ENCODE measurements at regions not wholly inside any gene's neighbourhood (a gene's known extent, or its start where the extent isn't known, plus 50 kb on each side); places are given as distances from the start of the nearest gene placed in this dataset.
"Not testable (repeated sequence)": the region's sequence is repeated elsewhere in the genome, so short reads cannot be mapped to it uniquely, and the experiment has no call there.

DNA sequence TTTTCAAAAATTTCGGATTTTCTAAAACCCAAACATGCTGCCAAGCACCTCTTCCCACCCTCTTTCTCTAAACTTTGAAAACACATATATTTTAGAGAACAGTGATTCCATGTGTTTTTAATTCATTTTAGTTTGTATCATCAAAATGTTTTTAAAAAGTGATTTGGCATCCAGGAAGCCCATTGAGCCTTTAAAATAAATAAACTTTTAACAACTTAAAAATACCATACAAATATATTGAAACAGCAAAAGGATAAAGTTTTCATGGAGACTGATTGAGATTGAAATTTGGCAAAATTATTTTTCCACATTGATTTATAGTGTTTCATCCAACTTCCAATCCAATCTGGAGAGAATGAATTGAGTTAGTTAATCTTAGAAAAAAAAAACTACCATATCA is 374.7 kb downstream of the CD109 start:
- no peak for DNase-seq

DNA sequence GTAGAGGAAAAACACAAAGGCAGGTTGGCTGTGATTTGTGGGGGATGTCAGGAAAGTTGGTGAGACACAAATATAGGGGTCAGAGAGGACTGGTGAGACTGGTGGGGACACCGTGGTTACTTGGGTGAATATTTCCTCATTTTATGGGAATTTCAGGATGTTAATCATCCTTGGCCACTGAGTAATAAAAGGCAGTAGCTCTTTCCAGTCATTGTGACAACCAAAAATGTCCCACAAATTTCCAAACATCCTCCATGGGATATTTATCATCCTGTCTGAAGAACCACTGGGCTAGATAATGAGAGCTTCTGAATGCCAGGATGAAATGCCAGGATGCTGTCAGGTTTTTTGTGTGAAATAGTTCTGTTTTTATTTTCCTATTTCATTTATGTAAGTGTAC is 374.1 kb downstream of the CD109 start:
- peak; percentile 2 to 36 (median 16) for DNase-seq

DNA sequence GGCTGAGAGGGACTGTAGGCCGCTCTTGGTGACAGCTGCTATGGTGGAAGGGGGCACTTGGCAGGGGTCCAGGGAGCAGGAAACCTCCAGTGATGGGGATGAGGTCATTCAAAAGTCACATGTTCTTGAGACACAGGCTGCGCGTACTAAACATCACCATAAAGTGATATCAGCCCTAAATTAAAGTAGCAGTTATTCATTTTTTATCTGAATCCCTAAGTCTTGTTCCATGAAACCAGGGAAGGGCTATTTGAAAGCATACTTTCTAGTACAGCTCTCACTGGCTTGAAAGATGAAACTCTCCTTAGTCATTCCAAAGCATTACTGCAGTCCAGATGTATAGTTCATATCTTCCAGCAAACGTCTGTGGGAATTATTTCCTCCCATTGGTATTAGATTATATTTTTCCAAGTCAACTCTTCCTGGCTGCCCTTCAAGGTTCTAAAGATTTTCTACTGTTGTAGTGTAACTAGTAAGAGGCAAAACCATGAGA is 373.1 kb downstream of the CD109 start:
- DNase-seq = no peak

DNA sequence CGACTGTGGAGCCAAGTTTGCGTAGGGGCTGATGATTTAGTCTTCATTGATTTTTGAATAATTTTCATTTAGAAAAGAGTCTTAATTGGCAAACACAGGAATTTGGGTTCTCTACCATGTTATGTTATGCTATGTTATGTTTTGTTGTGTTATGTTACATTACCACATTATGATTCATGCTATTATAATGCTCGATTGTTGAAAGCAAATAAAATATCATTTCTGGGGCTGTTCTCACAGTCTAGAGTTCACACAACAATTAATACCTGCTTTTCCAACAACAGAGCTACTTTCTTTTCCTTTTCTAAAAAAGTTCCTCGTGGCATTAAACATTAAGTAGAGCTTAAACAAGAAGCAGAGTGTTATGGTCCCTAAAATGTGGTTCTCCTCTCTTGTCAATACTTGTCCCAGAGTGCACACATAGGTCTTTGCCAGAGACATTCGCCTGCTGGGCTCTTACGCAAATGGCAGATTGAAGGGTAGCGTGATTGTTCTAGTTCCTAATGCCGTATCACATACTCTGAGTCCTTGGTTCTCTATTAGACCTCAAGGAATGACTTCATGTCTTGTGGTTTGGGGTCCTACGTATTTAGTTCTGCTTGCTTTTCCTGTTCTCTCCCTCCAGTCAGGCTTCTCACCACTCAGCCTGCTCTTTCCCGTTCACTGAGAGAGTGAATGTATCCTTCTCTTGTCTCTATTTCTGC is 370.3 kb downstream of the CD109 start:
- no peak for DNase-seq

GRCh38 chr6:74065705-74066104 is 369.7 kb downstream of the CD109 start:
- DNase-seq = no peak

GRCh38 chr6:74063391-74063790 is 367.4 kb downstream of the CD109 start:
- DNase-seq = no peak

DNA sequence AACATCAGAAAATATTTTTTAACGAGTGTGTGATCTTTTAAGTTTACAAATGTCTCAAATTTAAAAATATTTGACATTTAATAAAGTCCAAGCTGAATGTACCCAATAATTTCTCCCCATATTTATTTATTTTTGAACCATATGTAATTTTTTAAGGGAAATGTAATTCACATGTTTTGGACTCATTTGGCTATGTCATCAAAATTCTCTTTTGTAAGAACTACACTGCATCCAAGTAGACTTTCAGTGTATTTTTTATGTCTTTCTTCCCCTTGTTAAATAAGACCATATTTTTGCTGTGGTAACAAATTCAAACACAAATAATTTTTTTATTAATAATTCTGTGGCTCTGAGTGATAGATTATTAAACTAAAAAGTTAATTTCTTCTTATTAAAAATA is 365.2 kb downstream of the CD109 start:
- no peak for DNase-seq

GRCh38 chr6:74060354-74060753 is 364.4 kb downstream of the CD109 start:
- no peak for DNase-seq

- no peak for DNase-seq
These were observed 362.6 kb downstream of the CD109 start for GRCh38 chr6:74058606-74059005.

GRCh38 chr6:74057326-74057725 is 361.3 kb downstream of the CD109 start:
- no peak for DNase-seq

- no peak for DNase-seq
These were observed 358.2 kb downstream of the CD109 start for GRCh38 chr6:74054190-74054589.

- DNase-seq = no peak
These were observed 354.9 kb downstream of the CD109 start for GRCh38 chr6:74050921-74051320.

- DNase-seq = no peak
These were observed 352.4 kb downstream of the CD109 start for GRCh38 chr6:74048387-74048786.

DNA sequence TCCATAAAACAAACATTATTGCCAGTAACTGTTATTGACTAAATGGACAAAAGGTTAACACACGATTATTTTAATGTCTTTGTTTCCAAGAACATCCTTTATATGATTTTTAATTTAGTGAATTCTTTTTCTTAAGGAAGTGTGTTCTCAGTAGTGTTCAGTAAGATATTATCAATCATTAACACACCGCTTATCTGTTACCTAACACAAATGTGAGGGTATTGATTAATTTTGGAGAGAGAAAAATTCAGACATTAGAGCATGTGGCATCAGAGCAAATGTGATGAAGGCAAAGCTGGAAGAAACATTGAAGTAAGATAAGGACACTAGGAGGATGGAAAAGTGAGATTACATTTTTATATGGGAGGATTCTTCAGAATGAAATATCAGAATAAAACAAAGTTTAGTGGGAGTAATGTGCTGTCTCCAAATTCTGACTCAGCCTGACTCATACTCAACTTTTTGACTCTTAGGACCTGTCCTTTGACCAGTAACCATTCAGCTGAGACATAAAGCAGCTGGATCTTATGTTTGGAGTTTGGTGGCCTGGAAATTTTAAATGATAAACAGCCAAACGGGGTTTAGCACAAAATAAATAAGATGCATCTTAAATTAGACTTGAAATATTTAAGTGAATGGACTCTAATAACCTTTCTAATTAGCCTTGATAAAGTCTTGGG is 348.6 kb downstream of the CD109 start:
- DNase-seq = no peak

GRCh38 chr6:74041420-74041819 is 345.4 kb downstream of the CD109 start:
- DNase-seq = no peak

DNA sequence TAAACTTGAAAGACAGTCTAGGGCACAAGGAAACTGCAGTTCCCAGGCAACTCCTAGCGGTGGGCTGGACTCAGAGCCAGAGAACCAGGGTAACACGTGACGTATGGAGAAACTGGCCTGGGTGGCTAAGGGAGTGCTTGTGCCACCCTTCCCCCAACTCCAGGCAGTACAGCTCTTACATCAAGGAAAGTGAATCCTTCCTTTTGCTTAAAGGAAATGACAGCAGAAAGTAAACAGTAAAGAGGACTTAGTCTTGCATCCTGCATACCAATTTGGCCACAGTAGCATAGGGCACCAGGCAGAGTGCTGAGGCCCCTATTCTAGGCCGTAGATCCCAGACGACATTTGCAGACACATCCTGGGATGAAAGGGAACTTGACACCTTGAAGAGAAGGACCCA is 322.8 kb downstream of the CD109 start:
- no peak for DNase-seq

DNA sequence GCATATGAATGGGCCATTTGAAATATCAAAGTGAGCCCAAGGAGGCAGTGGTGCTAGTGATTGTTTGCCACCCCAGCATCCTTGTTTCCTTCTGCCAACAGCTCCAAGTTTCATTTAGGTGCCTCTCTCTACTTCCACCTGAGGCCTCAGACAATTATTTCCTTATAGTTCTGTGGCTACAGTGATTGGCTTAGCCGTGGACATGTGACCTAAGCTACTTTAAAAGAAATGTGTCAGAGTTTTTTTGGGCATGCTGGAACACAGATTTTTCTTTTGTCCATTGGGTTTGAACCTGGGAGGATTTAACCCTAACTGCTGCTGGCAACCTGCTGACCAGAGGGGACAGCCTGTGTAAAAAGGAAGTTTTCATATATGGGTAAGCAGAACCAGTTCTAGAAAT is 319.4 kb downstream of the CD109 start:
- no peak for DNase-seq

GRCh38 chr6:74000666-74001490 is 304.9 kb downstream of the CD109 start:
- no peak for DNase-seq

- DNase-seq = not testable (repeated sequence)
These were observed 294.7 kb downstream of the CD109 start for GRCh38 chr6:73990609-73991238.

DNA sequence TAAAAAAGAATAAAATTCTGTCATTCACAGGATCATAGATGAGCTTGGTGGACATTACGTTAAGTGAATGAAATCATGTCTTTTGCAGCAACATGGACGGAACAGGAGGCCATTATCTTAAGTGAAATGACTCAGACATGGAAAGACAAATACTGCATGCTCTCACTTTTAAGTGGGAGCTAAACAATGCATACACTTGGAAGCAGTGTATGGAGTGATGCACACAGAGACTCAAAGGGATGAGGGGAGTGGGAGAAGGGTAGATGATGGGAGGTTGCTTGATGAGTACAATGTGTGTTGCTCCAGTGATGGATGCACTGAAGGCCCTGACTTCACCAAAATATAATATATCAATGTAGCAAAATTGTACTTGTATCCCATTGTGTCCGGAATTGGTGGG is 293.4 kb downstream of the CD109 start:
- DNase-seq = no peak

DNA sequence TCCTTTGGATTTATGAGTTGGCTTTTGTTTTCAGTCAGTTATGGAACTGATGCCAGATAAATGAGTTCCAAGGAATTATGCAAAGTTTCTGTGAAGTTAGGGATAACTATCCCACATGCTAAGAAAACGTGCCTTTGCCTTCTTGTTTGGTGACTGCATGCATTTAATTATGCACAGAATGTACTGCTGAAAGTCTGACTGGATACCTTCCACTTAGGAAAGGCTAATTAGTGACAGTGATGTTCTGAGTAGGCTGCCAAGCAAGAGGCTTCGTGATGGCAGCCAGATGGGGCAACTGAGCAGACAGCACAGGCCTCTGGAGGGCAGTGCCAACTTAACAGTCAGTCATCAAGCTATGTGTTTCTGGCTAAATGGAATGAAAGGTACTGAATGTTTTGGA is 289.9 kb downstream of the CD109 start:
- no peak for DNase-seq

GRCh38 chr6:73984571-73985210 is 288.7 kb downstream of the CD109 start:
- no peak for DNase-seq

DNA sequence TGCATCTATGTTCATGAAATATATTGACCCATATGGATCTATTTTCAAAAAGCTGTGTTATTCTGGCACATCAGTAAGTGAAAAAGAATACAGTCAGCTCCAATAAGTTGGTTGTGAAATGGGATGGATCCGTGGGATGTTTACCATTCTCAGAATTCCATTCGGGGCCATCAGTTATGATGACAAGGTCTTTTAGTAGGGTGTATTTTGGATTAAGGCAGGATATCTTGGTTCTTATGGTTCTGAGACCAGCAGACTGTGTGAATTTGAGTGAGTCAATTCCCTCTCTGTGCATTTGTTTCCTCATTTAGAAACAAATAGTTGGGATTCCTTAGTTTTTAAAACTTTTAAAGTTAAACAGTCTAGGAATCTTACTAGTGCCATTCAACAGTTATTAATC is 287.4 kb downstream of the CD109 start:
- DNase-seq = no peak

All from suppressor macrophage treated with lipopolysaccharide for 1 hour (primary cell).